GM20000 (cell line): ENCODE measurements at regions not wholly inside any gene's neighbourhood (a gene's known extent, or its start where the extent isn't known, plus 50 kb on each side); places are given as distances from the start of the nearest gene placed in this dataset.
"Not testable (repeated sequence)": the region's sequence is repeated elsewhere in the genome, so short reads cannot be mapped to it uniquely, and the experiment has no call there.

Experiments
- DNase-seq: peaks from one replicate; pipeline ENCODE4 v3.0.0; 2012; ENCODE audit warnings: low spot score
- TF ChIP-seq, protein P1 (sequence below): IDR thresholded peaks from 2 replicates; pipeline ENCODE4 v1.5.1; 2012; ENCODE audit warnings: mild to moderate bottlenecking, control low read depth; ENCODE audit errors: extremely low read depth, missing control alignments

DNA sequence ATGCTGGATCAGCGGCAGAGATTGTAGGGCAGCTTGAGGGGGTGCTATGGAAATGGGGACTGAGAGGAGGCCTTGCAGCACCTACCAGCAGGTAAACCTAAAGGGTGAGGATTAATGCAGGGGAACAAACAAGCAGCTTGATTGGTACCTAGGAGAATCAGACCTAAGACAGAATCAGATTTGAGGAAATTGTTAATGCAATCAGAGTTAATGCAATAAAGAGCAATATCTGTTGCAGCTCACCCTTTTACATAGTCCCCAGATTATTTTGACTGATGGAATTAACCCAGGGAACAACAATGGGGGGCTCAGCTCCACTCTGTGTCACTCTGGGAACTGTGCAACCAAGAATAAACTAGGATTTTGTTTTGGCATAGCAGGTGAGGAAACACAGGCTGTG is 64.5 kb downstream of the ZC3H11B start:
- TF ChIP-seq, protein P1, sequence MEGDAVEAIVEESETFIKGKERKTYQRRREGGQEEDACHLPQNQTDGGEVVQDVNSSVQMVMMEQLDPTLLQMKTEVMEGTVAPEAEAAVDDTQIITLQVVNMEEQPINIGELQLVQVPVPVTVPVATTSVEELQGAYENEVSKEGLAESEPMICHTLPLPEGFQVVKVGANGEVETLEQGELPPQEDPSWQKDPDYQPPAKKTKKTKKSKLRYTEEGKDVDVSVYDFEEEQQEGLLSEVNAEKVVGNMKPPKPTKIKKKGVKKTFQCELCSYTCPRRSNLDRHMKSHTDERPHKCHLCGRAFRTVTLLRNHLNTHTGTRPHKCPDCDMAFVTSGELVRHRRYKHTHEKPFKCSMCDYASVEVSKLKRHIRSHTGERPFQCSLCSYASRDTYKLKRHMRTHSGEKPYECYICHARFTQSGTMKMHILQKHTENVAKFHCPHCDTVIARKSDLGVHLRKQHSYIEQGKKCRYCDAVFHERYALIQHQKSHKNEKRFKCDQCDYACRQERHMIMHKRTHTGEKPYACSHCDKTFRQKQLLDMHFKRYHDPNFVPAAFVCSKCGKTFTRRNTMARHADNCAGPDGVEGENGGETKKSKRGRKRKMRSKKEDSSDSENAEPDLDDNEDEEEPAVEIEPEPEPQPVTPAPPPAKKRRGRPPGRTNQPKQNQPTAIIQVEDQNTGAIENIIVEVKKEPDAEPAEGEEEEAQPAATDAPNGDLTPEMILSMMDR, result no peak
- DNase-seq, result no peak

DNA sequence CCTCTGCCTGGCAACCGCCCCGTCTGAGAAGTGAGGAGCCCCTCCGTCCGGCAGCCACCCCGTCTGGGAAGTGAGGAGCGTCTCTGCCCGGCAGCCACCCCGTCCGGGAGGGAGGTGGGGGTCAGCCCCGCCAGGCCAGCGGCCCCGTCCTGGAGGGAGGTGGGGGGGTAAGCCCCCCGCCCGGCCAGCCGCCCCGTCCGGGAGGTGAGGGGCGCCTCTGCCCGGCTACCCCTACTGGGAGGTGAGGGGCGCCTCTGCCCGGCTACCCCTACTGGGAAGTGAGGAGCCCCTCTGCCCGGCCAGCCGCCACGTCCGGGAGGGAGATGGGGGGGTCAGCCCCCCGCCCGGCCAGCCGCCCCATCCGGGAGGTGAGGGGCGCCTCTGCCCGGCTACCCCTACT is 67.1 kb downstream of the ZC3H11B start:
- DNase-seq, result not testable (repeated sequence)

DNA sequence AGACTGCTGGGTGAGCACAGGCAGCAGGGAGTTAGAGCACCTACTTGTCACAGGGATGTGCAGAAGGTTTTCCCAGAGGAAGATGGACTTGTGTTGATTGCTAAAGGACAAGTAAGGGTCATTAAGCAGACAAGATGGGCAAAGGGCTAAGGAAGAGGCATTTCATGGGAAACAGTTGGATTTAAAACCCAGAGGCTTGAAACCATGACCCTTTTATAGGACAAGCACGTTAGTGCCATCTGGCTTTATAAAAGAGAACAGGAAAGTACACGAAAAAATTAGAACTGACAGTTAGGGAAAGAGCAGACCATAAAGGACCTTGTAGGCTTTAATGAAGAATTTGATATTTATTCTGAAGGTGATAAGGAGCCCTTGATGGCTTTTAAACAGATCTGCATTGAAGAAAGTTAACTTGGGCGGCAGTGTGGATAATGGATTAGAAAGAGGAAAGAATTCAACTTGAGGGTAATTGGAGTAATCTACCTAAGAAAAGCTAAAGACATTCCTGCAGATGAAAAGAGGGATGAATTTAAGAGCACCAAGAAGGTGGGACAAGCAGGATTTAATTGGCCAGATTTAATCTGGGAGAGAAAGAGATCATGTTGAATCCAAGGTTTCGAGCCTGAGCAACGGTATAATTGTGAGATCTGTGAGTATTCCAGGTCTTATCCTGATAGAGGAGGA is 68.6 kb downstream of the ZC3H11B start:
- TF ChIP-seq, protein P1, result no peak
- no peak for DNase-seq

GRCh38 chr1:219542828-219543518 is 69.9 kb downstream of the ZC3H11B start:
- DNase-seq, result no peak

GRCh38 chr1:219541946-219542345 is 71.0 kb downstream of the ZC3H11B start:
- no peak for DNase-seq
- TF ChIP-seq, protein P1, result no peak

More at GRCh38 chr1:219542828-219543518, 69.9 kb downstream of the ZC3H11B start:
- TF ChIP-seq, protein P1, result no peak

DNA sequence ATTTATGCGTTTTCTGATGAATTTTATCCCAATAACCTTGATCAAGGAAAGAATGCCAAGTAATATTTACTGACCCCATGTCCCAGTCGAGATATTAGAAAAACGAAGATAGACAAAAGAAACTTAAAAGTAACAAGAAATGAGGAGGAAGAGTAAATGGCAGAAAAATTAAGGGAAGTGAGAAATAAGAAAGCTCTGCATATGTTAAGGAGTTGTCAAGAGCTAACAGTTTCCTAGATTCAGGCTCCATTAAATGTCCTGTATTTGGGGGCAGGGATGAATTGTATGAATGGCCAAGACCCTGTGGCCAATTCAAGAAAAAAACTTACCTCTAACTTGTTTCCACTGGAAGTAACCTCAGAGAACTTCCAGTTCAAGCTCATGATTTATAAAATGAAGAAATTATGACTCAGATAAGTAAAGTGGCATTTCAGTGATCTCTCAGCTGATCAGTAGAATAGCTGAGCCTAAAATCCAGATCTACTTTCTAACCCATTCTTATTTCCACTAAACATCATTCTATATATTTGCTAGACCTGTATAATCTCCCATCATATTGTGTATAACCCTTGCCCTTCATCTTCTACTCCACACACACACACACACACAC is 73.2 kb downstream of the ZC3H11B start:
- DNase-seq, result no peak
- TF ChIP-seq, protein P1, result no peak

GRCh38 chr1:219538886-219539285 is 74.0 kb downstream of the ZC3H11B start:
- no peak for DNase-seq
- TF ChIP-seq, protein P1, result no peak

GRCh38 chr1:219537223-219537631 is 75.7 kb downstream of the ZC3H11B start:
- TF ChIP-seq, protein P1, result no peak
- no peak for DNase-seq
